Heart left ventricle (tissue), 13 donors: ENCODE measurements at regions not wholly inside any gene's neighbourhood (a gene's known extent, or its start where the extent isn't known, plus 50 kb on each side); places are given as distances from the start of the nearest gene placed in this dataset.

Experiments
- POLR2A ChIP-seq, 2 donors: fragments of 450-650 bp; IDR thresholded peaks; one replicate each; pipeline ENCODE4 v1.6.1; 2017; ENCODE audit warnings: antibody characterized with exemption in 2 of 2, mild to moderate bottlenecking in 2 of 2, moderate library complexity in 2 of 2
- TF ChIP-seq, protein P1 (sequence below), 12 donors: fragments of 200-600 bp; sonication (generic) in 4 of 12; IDR thresholded peaks; one replicate each; pipeline versions ENCODE4 v1.5.0 to v1.8.0; 2018 to 2022; ENCODE audit warnings: antibody characterized with exemption in 12 of 12, mild to moderate bottlenecking in 5 of 12
- donor health status: ischemic (EF 13 %, LVEDD 7.1; RV severe dilation, severe dysfunction).
- donor health status: DM: no; HTN: yes; CAD: no.
- donor health status: DM: no; HTN: no; CAD: no.
- donor health status: ischemic (EF 25% LVEDD 6.9; RV normal size, moderate dysfunction).
- donor health status: ischemic (EF 25% LVEDD 5.7; RV mildly dilated, moderate dysfunction).
- donor health status: ischemic (EF 35%, LVEDD 5.7; RV mildly dilated, moderate dysfunction).
- donor health status: nonischemic (EF 11% LVEDD 7.7; RV severe dilation, severe dysfunction).
- donor health status: DM: yes; HTN: yes; CAD: no.
- donor health status: PGD.
- donor health status: ischemic (EF 29% LVEDD 5.4; RV normal size, mild dysfunction).
- donor health status: nonischemic (EF 23%, LVEDD 6.1; RV moderate dilation, normal function).

DNA sequence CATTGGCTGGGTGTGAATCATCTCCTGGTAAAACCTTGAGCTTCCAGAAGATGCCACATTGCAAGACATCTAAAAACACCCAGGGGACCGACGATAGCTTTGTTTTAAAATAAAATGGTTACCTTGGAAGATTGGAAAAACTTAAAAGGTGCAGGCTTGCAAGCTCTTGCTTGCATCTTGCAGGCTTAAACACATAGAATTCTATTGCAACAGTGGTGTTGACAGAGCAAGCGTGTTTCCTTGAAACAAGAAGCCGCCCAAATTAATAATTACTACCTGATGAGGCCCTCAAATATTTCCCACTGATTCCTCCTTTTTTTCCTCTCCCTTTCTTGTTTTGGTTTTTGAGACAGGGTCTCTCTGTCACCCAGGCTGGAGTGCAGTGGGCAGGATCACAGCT, 137.1 kb upstream of the BASP1 start:
- TF ChIP-seq, protein P1, sequence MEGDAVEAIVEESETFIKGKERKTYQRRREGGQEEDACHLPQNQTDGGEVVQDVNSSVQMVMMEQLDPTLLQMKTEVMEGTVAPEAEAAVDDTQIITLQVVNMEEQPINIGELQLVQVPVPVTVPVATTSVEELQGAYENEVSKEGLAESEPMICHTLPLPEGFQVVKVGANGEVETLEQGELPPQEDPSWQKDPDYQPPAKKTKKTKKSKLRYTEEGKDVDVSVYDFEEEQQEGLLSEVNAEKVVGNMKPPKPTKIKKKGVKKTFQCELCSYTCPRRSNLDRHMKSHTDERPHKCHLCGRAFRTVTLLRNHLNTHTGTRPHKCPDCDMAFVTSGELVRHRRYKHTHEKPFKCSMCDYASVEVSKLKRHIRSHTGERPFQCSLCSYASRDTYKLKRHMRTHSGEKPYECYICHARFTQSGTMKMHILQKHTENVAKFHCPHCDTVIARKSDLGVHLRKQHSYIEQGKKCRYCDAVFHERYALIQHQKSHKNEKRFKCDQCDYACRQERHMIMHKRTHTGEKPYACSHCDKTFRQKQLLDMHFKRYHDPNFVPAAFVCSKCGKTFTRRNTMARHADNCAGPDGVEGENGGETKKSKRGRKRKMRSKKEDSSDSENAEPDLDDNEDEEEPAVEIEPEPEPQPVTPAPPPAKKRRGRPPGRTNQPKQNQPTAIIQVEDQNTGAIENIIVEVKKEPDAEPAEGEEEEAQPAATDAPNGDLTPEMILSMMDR (IDR thresholded peaks at IDR 0.05): no peak
- no peak for TF ChIP-seq POLR2A (IDR thresholded peaks at IDR 0.05)
